ENCODE measurements at regions not wholly inside any gene's neighbourhood (a gene's known extent, or its start where the extent isn't known, plus 50 kb on each side); places are given as distances from the start of the nearest gene placed in this dataset.

DNA sequence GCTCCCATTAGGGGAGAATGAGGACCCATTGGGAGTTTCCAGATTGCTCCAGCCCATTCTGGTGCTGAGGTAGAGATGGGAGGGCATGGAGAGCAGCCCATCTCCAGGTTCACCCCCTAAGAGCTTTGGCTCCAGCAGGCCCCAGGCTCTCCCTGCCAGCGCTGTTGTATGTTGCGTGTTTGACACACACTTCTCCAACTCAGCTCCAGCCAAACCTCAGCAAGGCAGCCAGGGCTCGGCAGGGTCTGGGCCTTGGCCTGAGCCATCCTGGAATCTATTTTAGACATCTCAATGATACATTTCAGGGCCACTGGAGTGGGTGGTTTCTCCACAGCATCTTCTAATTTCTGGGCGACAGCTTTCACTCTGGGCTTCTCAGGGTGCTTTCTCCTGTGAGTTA is 117.0 kb downstream of the NAV1 start:
- TF ChIP-seq, protein P1, sequence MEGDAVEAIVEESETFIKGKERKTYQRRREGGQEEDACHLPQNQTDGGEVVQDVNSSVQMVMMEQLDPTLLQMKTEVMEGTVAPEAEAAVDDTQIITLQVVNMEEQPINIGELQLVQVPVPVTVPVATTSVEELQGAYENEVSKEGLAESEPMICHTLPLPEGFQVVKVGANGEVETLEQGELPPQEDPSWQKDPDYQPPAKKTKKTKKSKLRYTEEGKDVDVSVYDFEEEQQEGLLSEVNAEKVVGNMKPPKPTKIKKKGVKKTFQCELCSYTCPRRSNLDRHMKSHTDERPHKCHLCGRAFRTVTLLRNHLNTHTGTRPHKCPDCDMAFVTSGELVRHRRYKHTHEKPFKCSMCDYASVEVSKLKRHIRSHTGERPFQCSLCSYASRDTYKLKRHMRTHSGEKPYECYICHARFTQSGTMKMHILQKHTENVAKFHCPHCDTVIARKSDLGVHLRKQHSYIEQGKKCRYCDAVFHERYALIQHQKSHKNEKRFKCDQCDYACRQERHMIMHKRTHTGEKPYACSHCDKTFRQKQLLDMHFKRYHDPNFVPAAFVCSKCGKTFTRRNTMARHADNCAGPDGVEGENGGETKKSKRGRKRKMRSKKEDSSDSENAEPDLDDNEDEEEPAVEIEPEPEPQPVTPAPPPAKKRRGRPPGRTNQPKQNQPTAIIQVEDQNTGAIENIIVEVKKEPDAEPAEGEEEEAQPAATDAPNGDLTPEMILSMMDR (IDR thresholded peaks at IDR 0.05) = no peak
- TF ChIP-seq EZH2phosphoT487 (IDR thresholded peaks at IDR 0.05) = no peak
- TF ChIP-seq EZH2 (IDR thresholded peaks at IDR 0.05) = no peak
